HAP-1 (cell line): ENCODE measurements at regions not wholly inside any gene's neighbourhood (a gene's known extent, or its start where the extent isn't known, plus 50 kb on each side); places are given as distances from the start of the nearest gene placed in this dataset.

ENCODE experiments used
- DNase-seq, 2 experiments: peaks; one replicate each; pipeline ENCODE4 v3.0.0-alpha.2; 2016 to 2020; ENCODE audit warnings: low spot score in 2 of 2
- H3K27me3 ChIP-seq: fragments of 250-450 bp; sonication (Bioruptor Pico); 2 replicates; pipeline ENCODE4 v1.5.1; 2020; ENCODE audit warnings: low read depth, mild to moderate bottlenecking, moderate library complexity
- H3K36me3 ChIP-seq: fragments of 250-450 bp; sonication (Bioruptor Pico); replicated peaks from 2 replicates; pipeline ENCODE4 v1.5.1; 2020; ENCODE audit warnings: mild to moderate bottlenecking
- H3K4me1 ChIP-seq: fragments of 250-450 bp; sonication (Bioruptor Pico); 2 replicates; pipeline ENCODE4 v1.5.1; 2020; ENCODE audit warnings: mild to moderate bottlenecking
- H3K4me3 ChIP-seq: fragments of 250-450 bp; sonication (Bioruptor Pico); 2 replicates; pipeline ENCODE4 v1.5.1; 2020; ENCODE audit warnings: mild to moderate bottlenecking, moderate library complexity
- H3K9me3 ChIP-seq: fragments of 250-450 bp; sonication (Bioruptor Pico); 2 replicates; pipeline ENCODE4 v1.5.1; 2020; ENCODE audit warnings: mild to moderate bottlenecking, moderate library complexity
- in situ Hi-C: fragments of 300-500 bp; cut with MboI; formaldehyde crosslinking; loops from 3 replicates; pipeline ENCODE4 v1.14.3; 2020; ENCODE audit warnings: low sequenced_read_pairs, inconsistent platforms, mixed read lengths

GRCh38 chr4:52329894-52330293, 278.8 kb downstream of the SPATA18 start:
- Histone ChIP-seq H3K36me3 (no peaks in the 10 kb centered on the region), H3K9me3 (no peaks in the 10 kb centered on the region), H3K27me3 (no peaks in the 10 kb centered on the region), H3K4me3 (no peak overlapping the region), H3K4me1 (no peaks in the 10 kb centered on the region)
- DNase-seq = no peak
- in situ Hi-C loops = no loop called here

GRCh38 chr4:52343595-52343994, 292.5 kb downstream of the SPATA18 start:
- Histone ChIP-seq H3K36me3 (no peaks in the 10 kb centered on the region), H3K27me3 (no peaks in the 10 kb centered on the region), H3K4me3 (no peak overlapping the region), H3K4me1 (peaks cover 8% of the 10 kb centered on the region; the same call in 1 of the 2 replicates), H3K9me3 (no peaks in the 10 kb centered on the region)
- peak; percentile 36 to 59 for DNase-seq
- in situ Hi-C loops = no loop called here

- Histone ChIP-seq H3K27me3 (no peaks in the 10 kb centered on the region), H3K4me1 (no peaks in the 10 kb centered on the region), H3K36me3 (no peaks in the 10 kb centered on the region), H3K4me3 (no peak overlapping the region), H3K9me3 (no peaks in the 10 kb centered on the region)
- no peak for DNase-seq
- in situ Hi-C loops = no loop called here
Observed at GRCh38 chr4:52350926-52351325, 299.8 kb downstream of the SPATA18 start.

- Histone ChIP-seq H3K4me1 (no peaks in the 10 kb centered on the region), H3K4me3 (no peak overlapping the region), H3K9me3 (no peaks in the 10 kb centered on the region), H3K27me3 (no peaks in the 10 kb centered on the region), H3K36me3 (no peaks in the 10 kb centered on the region)
- in situ Hi-C loops = no loop called here
- no peak for DNase-seq
Observed at GRCh38 chr4:52358366-52358765, 300.7 kb downstream of the USP46 start.

GRCh38 chr4:52358883-52359321, 300.2 kb downstream of the USP46 start:
- in situ Hi-C loops = no loop called here
- no peaks in the 10 kb centered on the region for H3K36me3 ChIP-seq
- H3K9me3 ChIP-seq = no peaks in the 10 kb centered on the region
- no peaks in the 10 kb centered on the region for H3K4me1 ChIP-seq
- no peak overlapping the region for H3K4me3 ChIP-seq
- no peak for DNase-seq
- no peaks in the 10 kb centered on the region for H3K27me3 ChIP-seq

- Histone ChIP-seq H3K9me3 (no peaks in the 10 kb centered on the region), H3K4me3 (no peak overlapping the region), H3K36me3 (no peaks in the 10 kb centered on the region), H3K4me1 (no peaks in the 10 kb centered on the region), H3K27me3 (peaks cover 8% of the 10 kb centered on the region; the same call in 1 of the 2 replicates)
- no peak for DNase-seq
- in situ Hi-C loops = no loop called here
Observed at GRCh38 chr4:52366191-52366590, 292.9 kb downstream of the USP46 start.

GRCh38 chr4:52366621-52367020, 292.5 kb downstream of the USP46 start:
- peaks cover 8% of the 10 kb centered on the region; the same call in 1 of the 2 replicates for H3K27me3 ChIP-seq
- no peak for DNase-seq
- H3K4me1 ChIP-seq = no peaks in the 10 kb centered on the region
- in situ Hi-C loops = no loop called here
- no peaks in the 10 kb centered on the region for H3K36me3 ChIP-seq
- H3K4me3 ChIP-seq = no peak overlapping the region
- no peaks in the 10 kb centered on the region for H3K9me3 ChIP-seq

GRCh38 chr4:52367282-52367830, 291.7 kb downstream of the USP46 start:
- H3K36me3 ChIP-seq = no peaks in the 10 kb centered on the region
- in situ Hi-C loops = no loop called here
- H3K4me1 ChIP-seq = no peaks in the 10 kb centered on the region
- H3K27me3 ChIP-seq = peaks cover 8% of the 10 kb centered on the region; the same call in 1 of the 2 replicates
- DNase-seq = no peak
- H3K4me3 ChIP-seq = no peak overlapping the region
- no peaks in the 10 kb centered on the region for H3K9me3 ChIP-seq

- DNase-seq = no peak
- in situ Hi-C loops = no loop called here
Observed at GRCh38 chr4:52368895-52369294, 290.2 kb downstream of the USP46 start.

GRCh38 chr4:52369649-52370048, 289.5 kb downstream of the USP46 start:
- no peak overlapping the region for H3K4me3 ChIP-seq
- no peaks in the 10 kb centered on the region for H3K9me3 ChIP-seq
- in situ Hi-C loops = no loop called here
- no peaks in the 10 kb centered on the region for H3K36me3 ChIP-seq
- peaks cover 8% of the 10 kb centered on the region; the same call in 1 of the 2 replicates for H3K27me3 ChIP-seq
- no peaks in the 10 kb centered on the region for H3K4me1 ChIP-seq
- DNase-seq = no peak

More at GRCh38 chr4:52368895-52369294, 290.2 kb downstream of the USP46 start:
- no peak overlapping the region for H3K4me3 ChIP-seq
- H3K36me3 ChIP-seq = no peaks in the 10 kb centered on the region
- no peaks in the 10 kb centered on the region for H3K4me1 ChIP-seq
- no peaks in the 10 kb centered on the region for H3K9me3 ChIP-seq
- peaks cover 8% of the 10 kb centered on the region; the same call in 1 of the 2 replicates for H3K27me3 ChIP-seq

GRCh38 chr4:52370576-52370975, 288.5 kb downstream of the USP46 start:
- Histone ChIP-seq H3K27me3 (peaks cover 8% of the 10 kb centered on the region; the same call in 1 of the 2 replicates), H3K4me3 (no peak overlapping the region), H3K4me1 (no peaks in the 10 kb centered on the region), H3K36me3 (no peaks in the 10 kb centered on the region), H3K9me3 (no peaks in the 10 kb centered on the region)
- no peak for DNase-seq
- in situ Hi-C loops = no loop called here

- H3K9me3 ChIP-seq = no peaks in the 10 kb centered on the region
- H3K4me1 ChIP-seq = no peaks in the 10 kb centered on the region
- H3K27me3 ChIP-seq = peaks cover under 1% of the 10 kb centered on the region; the same call in 1 of the 2 replicates
- H3K36me3 ChIP-seq = no peaks in the 10 kb centered on the region
- no peak for DNase-seq
- in situ Hi-C loops = no loop called here
- H3K4me3 ChIP-seq = no peak overlapping the region
Observed at GRCh38 chr4:52371841-52372240, 287.3 kb downstream of the USP46 start.

- H3K4me1 ChIP-seq = no peaks in the 10 kb centered on the region
- in situ Hi-C loops = no loop called here
- no peak for DNase-seq
- H3K36me3 ChIP-seq = no peaks in the 10 kb centered on the region
- no peak overlapping the region for H3K4me3 ChIP-seq
- H3K27me3 ChIP-seq = no peaks in the 10 kb centered on the region
- H3K9me3 ChIP-seq = no peaks in the 10 kb centered on the region
Observed at GRCh38 chr4:52372269-52372668, 286.8 kb downstream of the USP46 start.

- Histone ChIP-seq H3K27me3 (no peaks in the 10 kb centered on the region), H3K36me3 (no peaks in the 10 kb centered on the region), H3K4me1 (no peaks in the 10 kb centered on the region), H3K9me3 (no peaks in the 10 kb centered on the region), H3K4me3 (no peak overlapping the region)
- DNase-seq = no peak
- in situ Hi-C loops = no loop called here
Observed at GRCh38 chr4:52372747-52373146, 286.4 kb downstream of the USP46 start.

- H3K36me3 ChIP-seq = no peaks in the 10 kb centered on the region
- H3K9me3 ChIP-seq = no peaks in the 10 kb centered on the region
- H3K4me1 ChIP-seq = no peaks in the 10 kb centered on the region
- H3K27me3 ChIP-seq = no peaks in the 10 kb centered on the region
- H3K4me3 ChIP-seq = no peak overlapping the region
- no peak for DNase-seq
- in situ Hi-C loops = no loop called here
Observed at GRCh38 chr4:52373650-52374049, 285.5 kb downstream of the USP46 start.
